Tibial nerve (tissue), 4 donors: ENCODE measurements at regions not wholly inside any gene's neighbourhood (a gene's known extent, or its start where the extent isn't known, plus 50 kb on each side); places are given as distances from the start of the nearest gene placed in this dataset.

ENCODE experiments used
- DNase-seq, 2 donors: peaks; one replicate each; pipeline ENCODE4 v3.0.0-alpha.2; 2019; ENCODE audit warnings: low spot score in 2 of 2
- H3K27ac ChIP-seq, 4 donors: fragments of 200-600 bp; sonication (generic) in 3 of 4; one replicate each; pipeline ENCODE4 v1.5.1; 2017 to 2019; ENCODE audit warnings: mild to moderate bottlenecking in 1 of 4
- H3K27me3 ChIP-seq, 2 donors: fragments of 200-600 bp; sonication (generic) in 1 of 2; one replicate each; pipeline versions ENCODE4 v1.5.1 to v1.6.0; 2017 to 2019
- H3K36me3 ChIP-seq, 3 donors: fragments of 200-600 bp; sonication (generic); one replicate each; pipeline ENCODE4 v1.5.1; 2018 to 2019
- H3K4me1 ChIP-seq, 4 donors: fragments of 200-600 bp; sonication (generic) in 3 of 4; one replicate each; pipeline ENCODE4 v1.5.1; 2017 to 2019
- H3K4me3 ChIP-seq, 4 donors: fragments of 200-600 bp; sonication (generic) in 3 of 4; one replicate each; pipeline ENCODE4 v1.5.1; 2017 to 2019; ENCODE audit warnings: mild to moderate bottlenecking in 1 of 4, moderate library complexity in 1 of 4
- H3K9me3 ChIP-seq, 4 donors: fragments of 200-600 bp; sonication (generic) in 3 of 4; one replicate each; pipeline ENCODE4 v1.5.1; 2017 to 2019
- CTCF ChIP-seq, 5 experiments: fragments of 200-600 bp in 3 of 5; fragments of 450-650 bp in 2 of 5; sonication (generic) in 3 of 5; IDR thresholded peaks; one replicate each; pipeline ENCODE4 v1.5.1; 2016 to 2019; ENCODE audit warnings: antibody characterized with exemption in 5 of 5, mild to moderate bottlenecking in 3 of 5, moderate library complexity in 2 of 5
- EP300 ChIP-seq, 2 donors: sonication (generic); formaldehyde crosslinking; IDR thresholded peaks; one replicate each; pipeline ENCODE4 v1.6.1; 2017; ENCODE audit warnings: antibody characterized with exemption in 2 of 2, mild to moderate bottlenecking in 1 of 2
- POLR2A ChIP-seq, 2 donors: fragments of 450-650 bp; IDR thresholded peaks; one replicate each; pipeline ENCODE4 v1.6.1; 2017; ENCODE audit warnings: antibody characterized with exemption in 2 of 2, mild to moderate bottlenecking in 2 of 2, moderate library complexity in 2 of 2
- WGBS, 2 donors: methylation state at CpG; one replicate each; pipeline ENCODE4 v1.1.5; 2018; 5-methylcytosine and 5-hydroxymethylcytosine counted together

- H3K9me3 ChIP-seq: no peaks in the 10 kb centered on the region
- no peaks in the 10 kb centered on the region for H3K27me3 ChIP-seq
- H3K36me3 ChIP-seq: no peaks in the 10 kb centered on the region
- no peak for DNase-seq
- H3K27ac ChIP-seq: no peak overlapping the region
- 70 to 82% methylated on average over 5 of the region's 5 CpGs for WGBS, 2 donors
- no peak for TF ChIP-seq CTCF (IDR thresholded peaks at IDR 0.05)
- TF ChIP-seq EP300 (IDR thresholded peaks at IDR 0.05): no peak
- TF ChIP-seq POLR2A (IDR thresholded peaks at IDR 0.05): no peak
- no peaks in the 10 kb centered on the region for H3K4me1 ChIP-seq
- H3K4me3 ChIP-seq: no peak overlapping the region
Measured at GRCh38 chr11:98565311-98565710, 455.4 kb upstream of the CNTN5 start.

- DNase-seq: no peak
- no peaks in the 10 kb centered on the region for H3K36me3 ChIP-seq
- H3K4me1 ChIP-seq: no peaks in the 10 kb centered on the region
- TF ChIP-seq EP300 (IDR thresholded peaks at IDR 0.05): no peak
- no peak for TF ChIP-seq CTCF (IDR thresholded peaks at IDR 0.05)
- no peak for TF ChIP-seq POLR2A (IDR thresholded peaks at IDR 0.05)
- WGBS, 2 donors: 95 to 97% methylated on average over 25 of the region's 25 CpGs
- no peak overlapping the region for H3K4me3 ChIP-seq
- H3K9me3 ChIP-seq: no peaks in the 10 kb centered on the region
- no peaks in the 10 kb centered on the region for H3K27me3 ChIP-seq
- H3K27ac ChIP-seq: no peak overlapping the region
Measured at GRCh38 chr11:98566978-98567377, 453.8 kb upstream of the CNTN5 start.

- H3K27ac ChIP-seq: no peak overlapping the region
- no peaks in the 10 kb centered on the region for H3K4me1 ChIP-seq
- H3K36me3 ChIP-seq: no peaks in the 10 kb centered on the region
- no peaks in the 10 kb centered on the region for H3K9me3 ChIP-seq
- TF ChIP-seq POLR2A (IDR thresholded peaks at IDR 0.05) (no peak), CTCF (IDR thresholded peaks at IDR 0.05) (no peak), EP300 (IDR thresholded peaks at IDR 0.05) (no peak)
- no peaks in the 10 kb centered on the region for H3K27me3 ChIP-seq
- DNase-seq: no peak
- no peak overlapping the region for H3K4me3 ChIP-seq
- 24 to 33% methylated on average over 2 of the region's 2 CpGs for WGBS, 2 donors
Measured at GRCh38 chr11:98568013-98568412, 452.7 kb upstream of the CNTN5 start.

GRCh38 chr11:98572941-98573340 is 447.8 kb upstream of the CNTN5 start:
- DNase-seq: no peak
- H3K4me1 ChIP-seq: no peaks in the 10 kb centered on the region
- WGBS, 2 donors: 47 to 53% methylated on average over 1 of the region's 1 CpG
- no peaks in the 10 kb centered on the region for H3K9me3 ChIP-seq
- no peak overlapping the region for H3K27ac ChIP-seq
- H3K36me3 ChIP-seq: no peaks in the 10 kb centered on the region
- TF ChIP-seq POLR2A (IDR thresholded peaks at IDR 0.05): no peak
- no peak for TF ChIP-seq EP300 (IDR thresholded peaks at IDR 0.05)
- TF ChIP-seq CTCF (IDR thresholded peaks at IDR 0.05): no peak
- H3K27me3 ChIP-seq: no peaks in the 10 kb centered on the region
- H3K4me3 ChIP-seq: no peak overlapping the region

- Histone ChIP-seq H3K27me3 (no peaks in the 10 kb centered on the region), H3K9me3 (no peaks in the 10 kb centered on the region), H3K4me3 (no peak overlapping the region), H3K36me3 (no peaks in the 10 kb centered on the region), H3K27ac (no peak overlapping the region), H3K4me1 (no peaks in the 10 kb centered on the region)
- DNase-seq: no peak
- no peak for TF ChIP-seq EP300 (IDR thresholded peaks at IDR 0.05)
- TF ChIP-seq POLR2A (IDR thresholded peaks at IDR 0.05): no peak
- TF ChIP-seq CTCF (IDR thresholded peaks at IDR 0.05): no peak
Measured at GRCh38 chr11:98587884-98588283, 432.9 kb upstream of the CNTN5 start.
